DMS79 treated with DMSO at 0.1 percent for 48 hours (cell line): ENCODE measurements at regions not wholly inside any gene's neighbourhood (a gene's known extent, or its start where the extent isn't known, plus 50 kb on each side); places are given as distances from the start of the nearest gene placed in this dataset.
"Not testable (repeated sequence)": the region's sequence is repeated elsewhere in the genome, so short reads cannot be mapped to it uniquely, and the experiment has no call there.

Experiments
- DNase-seq: peaks from one replicate; lab custom pipeline; 2025; lab: John Stamatoyannopoulos, UW

DNA sequence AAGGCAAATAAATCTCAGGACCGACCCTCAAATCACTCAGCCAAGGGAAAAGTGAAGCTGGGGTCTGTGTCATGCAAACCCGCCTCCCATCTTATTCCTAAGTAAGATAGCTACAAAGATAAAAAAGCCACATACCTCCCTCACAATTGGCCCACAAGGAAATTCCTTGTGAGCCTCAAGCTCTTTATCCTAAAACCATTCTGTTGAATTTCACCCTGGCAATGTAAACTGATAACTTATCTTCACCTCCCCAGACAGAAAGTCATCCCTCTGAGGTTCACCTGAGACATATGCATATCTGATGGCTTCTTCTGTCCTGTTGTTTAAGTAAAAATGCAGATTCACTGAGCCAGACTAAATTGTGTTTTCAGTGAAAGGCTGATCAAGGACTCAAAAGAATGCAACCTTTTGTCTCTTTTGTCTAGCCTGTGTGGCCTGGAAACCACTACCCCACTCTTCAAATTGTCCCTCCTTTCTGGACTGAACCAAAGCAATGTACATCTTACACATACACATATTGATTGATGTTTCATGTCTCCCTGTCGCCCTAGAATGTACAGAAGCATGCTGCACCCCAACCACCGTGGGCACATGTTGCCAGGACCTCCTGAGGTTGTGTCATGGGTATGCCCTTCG, 91.3 kb downstream of the MFAP3L start:
- no peak for DNase-seq

DNA sequence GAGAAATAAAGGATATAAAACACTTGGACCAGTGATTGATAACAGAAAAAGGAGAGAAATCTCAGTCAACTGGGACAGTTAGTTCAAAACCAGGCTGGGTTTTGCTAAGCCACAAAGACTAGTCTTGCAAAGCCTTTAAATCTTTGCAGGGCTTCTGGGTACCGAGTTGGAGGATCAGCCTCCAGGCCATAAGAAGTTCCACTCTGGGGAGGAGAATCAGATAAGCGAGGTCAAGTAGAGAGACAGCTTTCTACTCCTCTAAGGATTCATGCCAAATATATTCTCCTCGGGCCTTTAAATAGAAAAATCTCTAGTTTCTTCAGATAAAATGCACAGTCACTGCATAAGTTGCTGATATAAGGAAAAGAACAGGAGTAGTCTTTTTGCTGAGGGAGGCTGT, 92.7 kb downstream of the MFAP3L start:
- DNase-seq = no peak

DNA sequence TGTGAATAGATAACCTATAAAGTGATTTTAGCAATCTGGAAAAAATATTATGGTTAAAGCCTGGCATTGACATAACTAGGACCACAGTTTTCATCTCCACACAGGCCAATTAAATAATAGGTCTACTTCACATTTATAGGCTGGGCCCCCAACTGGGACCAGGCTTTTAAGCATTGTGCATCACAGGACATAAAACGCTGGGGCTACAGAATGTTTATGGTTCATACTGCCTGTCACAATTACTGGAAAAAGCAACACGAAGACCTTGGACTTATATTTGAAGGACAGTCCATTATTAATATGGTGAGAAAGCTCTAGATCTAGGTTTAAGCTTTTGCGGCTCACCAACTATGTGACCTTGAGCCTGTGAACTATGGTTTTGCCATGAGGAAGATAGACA, 94.2 kb downstream of the MFAP3L start:
- no peak for DNase-seq

DNA sequence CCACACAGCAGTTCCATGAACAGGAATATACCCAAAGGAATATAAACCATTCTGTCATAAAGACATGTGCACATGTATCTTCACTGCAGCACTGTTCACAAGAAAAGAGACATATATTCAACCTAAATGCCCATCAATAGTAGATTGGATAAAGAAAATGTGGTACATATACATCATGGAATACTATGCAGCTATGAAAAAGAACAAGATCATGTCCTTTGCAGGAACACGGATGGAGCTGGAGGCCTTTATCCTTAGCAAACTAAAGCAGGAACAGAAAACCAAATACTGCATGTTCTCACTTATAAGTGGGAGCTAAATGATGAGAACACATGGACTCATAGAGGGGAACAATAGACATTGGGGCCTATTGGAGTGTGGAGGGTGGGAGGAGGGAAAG, 95.4 kb downstream of the MFAP3L start:
- DNase-seq = not testable (repeated sequence)

DNA sequence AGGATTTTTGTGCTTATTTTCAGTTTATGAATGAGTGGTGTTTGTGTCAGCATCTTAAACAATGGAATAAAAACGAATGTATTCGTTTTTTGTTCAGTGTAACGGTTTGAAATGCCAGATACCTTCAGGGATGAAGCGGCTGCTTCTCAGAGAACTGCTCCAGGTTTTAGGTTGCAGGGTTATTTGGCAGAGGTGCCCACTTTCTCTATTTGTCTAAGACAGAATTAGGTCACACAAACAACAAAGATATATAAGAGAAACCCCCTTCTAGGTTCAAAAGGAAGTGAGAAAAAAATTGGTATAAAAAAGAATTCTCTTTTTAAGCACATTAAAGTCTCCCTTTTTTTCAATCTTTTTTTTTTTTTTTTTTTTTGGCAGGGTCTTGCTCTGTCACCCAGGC, 98.9 kb downstream of the MFAP3L start:
- no peak for DNase-seq

DNA sequence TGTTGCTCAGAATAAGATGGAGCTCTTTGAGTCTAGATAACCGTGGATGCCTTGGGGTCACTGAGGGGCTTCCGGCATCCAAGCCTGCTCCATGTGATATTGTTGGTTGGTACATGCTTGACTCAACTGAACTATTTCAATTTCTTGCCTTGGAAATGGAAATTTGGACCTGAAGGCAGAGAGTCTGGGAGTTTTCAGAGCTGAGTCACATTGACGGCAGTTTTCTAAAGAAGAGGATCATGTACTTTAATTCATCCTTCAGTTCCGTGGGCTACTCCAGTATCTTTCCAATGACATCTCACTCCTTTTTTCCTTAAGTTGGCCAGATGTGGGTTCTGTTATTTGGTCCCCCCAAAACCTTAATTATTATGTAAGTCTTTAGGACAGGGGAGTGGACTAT, 100.5 kb downstream of the MFAP3L start:
- DNase-seq = no peak

DNA sequence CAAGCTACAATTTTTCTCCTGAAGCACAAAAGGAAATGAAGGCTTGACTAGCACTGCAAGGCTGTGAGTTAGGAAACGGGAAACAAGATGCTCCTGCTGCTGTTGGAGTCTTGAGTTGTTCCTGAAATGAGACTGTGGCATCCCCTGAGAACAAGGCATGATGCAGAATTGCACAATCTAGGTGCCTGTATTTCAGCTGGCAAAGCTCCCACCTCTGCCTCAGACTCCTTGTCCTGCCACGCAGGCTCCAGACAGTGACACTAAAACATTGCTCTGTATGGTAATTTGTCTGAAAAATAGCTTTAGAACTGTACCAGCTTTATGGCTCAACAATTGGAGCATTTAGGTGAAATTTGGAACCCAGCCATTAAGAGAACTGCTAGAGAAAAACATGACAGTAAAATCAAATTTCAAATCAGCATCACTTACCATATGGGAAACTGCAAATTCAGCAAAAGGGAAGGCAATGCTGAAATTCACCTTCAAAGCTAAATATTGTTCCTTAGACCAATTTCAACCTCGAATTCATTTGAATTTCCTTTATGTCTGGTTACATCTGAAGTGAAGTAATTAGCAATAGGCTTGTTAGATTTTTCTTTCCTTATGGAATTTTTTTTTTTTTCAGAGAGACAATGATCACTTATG, 103.4 kb downstream of the MFAP3L start:
- DNase-seq = no peak

DNA sequence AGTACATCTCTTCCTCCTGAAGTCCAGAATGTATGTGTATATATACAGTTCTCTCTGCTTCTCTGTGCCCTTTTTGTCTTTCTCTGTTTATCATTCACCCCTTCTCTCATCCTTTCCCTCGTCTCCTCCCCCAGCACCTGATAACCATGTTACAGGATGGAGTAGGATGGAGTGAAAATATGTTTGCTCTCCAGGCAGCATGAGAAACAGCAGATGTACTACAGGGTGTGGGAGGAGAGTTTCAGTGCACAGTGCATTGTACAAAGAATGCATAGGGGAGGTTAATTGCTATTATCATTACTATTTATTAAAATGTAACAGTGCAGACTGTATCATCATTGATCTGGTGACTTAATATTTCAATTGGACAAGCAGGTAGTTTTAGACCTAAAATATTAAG, 104.5 kb downstream of the MFAP3L start:
- DNase-seq = no peak

DNA sequence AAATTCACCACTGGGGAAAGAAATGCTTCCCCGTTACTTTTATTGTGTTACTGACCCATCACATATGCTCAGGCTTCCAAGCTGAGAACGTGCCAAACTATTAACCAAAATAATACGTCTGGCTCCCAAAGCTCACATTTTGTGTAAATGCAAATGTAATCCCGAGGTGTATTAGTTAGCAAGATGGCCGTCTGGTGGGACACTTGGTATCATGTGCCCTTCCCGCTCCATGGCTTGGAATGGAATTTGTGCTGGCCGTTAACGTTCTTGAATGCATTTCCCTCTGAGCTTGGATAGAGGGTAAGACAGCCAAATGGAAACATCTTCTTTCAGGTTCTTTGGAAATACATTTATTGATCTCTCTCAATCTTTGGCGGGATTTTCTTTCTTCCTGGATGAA, 105.0 kb downstream of the MFAP3L start:
- DNase-seq = no peak

DNA sequence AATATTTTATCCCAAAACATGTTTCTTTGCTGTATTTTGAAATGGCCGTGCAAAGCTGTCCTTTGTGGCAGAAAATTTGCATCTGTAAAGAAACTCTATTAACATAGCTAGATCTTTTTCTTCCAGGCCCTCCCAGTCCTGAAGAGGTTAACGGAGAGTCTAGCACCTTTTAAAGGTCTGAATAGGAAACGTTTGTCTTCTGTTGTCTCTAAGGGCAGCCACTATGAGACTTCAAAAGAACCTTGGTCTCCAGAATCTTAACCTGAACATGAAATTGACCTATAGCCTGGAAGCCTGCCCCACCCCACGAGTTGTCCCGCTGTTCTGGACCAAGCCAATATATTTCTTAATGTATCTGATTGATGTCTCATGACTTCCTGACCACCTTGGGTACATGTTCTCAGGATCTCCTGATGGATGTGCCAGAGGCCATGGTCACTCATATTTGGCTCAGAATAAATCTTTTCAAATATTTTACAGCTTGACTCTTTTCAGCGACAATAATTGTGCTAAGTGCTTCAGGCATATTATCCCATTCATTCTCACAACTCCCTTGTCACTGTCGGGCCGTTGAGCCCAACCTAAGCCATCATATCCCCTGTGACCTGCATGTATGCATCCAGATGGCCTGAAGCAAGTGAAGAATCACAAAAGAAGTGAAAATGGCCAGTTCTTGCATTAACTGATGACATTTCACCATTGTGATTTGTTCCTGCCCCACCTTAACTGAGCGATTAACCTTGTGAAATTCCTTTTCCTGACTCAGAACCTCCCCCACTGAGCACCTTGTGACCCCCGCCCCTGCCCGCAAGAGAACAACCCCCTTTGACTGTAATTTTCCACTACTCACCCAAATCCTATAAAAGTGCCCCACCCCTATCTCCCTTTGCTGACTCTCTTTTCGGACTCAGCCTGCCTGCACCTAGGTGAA, 106.7 kb downstream of the MFAP3L start:
- not testable (repeated sequence) for DNase-seq

DNA sequence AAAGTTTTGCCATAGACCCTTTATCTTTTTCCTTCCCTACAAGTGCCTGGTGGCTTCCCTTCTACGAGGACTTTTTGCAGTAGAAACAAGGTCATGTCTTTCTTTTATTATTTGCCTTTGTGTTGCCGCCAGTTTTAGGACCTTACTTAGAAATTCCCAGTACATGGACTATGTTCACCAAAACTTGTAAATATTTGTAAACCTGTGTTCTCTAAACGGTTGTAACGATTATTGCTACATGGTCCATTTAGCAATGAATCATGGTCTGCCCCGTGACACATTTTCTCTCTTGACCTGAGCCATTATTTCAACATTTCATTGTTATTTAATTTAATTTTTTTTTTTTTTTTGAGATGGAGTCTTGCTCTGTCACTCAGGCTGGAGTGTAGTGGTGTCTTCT, 110.7 kb downstream of the MFAP3L start:
- DNase-seq = no peak

DNA sequence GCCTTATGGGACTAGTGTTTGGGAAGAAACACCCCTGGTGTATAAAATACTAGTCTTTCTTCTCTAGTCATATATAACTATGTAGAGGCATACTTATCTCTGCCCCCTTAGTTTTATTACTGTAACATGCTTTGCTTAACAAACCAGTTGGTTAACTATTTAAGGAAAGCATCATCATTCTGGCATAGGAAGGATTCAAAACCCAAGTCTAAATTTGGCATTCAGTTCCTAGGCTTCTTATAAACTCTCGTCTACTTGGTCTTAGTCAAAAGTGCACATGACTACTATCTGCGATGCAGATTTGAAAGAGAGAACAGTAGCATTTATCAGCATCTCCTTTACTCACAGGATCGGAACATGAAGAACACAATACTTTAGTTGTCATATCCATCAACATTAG, 111.3 kb downstream of the MFAP3L start:
- no peak for DNase-seq

DNA sequence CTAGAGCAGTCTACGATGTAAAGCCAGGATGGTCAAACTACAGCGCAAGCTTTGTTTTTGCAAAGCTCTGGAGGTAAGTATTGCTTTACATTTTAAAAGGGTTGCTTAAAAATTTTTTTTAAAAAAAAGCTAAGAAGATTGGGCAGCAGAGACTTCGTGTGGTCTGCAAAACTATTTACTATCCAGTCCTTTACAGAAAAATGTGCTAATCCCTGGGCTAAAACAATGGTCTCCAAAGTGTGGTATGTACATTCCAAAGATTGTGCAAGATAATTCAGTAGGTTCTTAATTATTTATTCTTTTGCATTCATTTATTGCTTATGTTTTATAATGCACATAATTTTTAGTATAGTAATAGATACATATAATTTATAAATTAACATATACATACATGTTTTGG, 113.2 kb downstream of the MFAP3L start:
- DNase-seq = no peak

DNA sequence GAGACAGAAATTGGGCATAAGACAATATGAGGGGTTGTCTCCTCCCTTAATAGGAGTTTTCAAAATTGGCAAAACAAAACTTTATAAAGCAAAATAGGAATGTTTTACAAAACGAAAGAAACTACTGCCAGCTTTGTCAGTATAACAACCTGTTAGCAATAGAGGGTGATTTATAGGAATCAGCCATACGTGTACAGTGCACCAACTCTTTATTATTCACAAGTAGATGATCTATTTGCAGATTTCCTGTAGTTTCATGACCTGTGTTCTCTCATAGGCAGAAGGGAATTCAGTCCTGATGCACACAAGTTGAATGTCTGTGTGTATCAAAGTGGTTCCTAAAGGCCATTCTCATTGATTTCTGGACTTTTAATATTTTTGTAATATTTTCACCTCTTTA, 116.3 kb downstream of the MFAP3L start:
- DNase-seq = no peak

DNA sequence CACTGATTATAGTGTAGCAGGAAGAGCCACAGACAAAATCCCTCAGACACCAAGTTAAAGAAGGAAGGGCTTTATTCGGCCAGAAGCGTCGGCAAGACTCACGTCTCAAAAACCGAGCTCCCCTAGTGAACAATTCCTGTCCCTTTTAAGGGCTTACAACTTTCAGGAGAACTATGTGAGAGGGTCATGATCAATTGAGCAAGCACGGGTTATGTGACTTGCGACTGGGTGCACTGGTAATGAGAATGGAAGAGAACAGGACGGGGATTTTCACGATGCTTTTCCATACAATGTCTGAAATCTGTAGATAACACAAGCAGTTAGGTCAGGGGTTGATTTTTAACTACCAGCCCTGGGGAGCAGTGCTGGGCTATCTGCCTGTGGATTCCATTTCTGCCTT, 116.7 kb downstream of the MFAP3L start:
- no peak for DNase-seq

DNA sequence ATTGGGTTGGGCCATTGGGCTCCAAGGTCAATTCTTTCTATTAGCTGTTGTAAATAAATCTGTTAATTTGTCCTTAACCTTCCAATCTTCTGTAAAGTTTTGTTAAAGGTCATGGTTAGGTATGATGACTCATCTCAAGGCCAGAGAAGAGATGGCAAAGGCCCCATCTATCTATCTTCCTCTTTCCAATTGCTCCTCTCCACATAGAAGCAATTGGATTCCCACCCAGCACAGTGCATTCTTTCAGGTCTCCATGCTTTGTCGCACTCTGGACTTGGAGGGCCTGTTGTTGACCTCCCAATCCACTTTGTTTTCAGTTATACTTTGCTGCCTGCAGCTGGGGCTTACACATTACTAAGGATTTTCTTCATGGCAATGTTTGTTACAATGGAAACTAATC, 118.5 kb downstream of the MFAP3L start:
- DNase-seq = no peak

DNA sequence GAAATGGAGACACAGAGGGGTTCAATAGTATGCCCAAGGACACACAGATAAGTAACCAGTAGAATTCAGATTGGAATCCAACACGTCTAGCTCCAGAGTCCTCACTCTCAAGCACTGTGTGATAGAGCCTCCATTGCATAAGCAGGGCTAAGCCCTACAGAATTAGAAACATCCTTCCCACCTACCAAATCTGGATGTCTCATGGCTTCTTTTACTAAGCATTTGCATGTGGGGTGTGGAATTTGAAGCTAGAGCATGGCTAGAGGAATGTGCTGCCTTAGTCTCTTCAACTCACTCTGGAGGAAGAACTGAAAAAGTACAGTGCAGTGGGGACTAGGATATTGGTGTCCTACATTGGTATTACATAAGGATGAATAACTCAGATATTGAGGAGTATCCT, 119.4 kb downstream of the MFAP3L start:
- no peak for DNase-seq

DNA sequence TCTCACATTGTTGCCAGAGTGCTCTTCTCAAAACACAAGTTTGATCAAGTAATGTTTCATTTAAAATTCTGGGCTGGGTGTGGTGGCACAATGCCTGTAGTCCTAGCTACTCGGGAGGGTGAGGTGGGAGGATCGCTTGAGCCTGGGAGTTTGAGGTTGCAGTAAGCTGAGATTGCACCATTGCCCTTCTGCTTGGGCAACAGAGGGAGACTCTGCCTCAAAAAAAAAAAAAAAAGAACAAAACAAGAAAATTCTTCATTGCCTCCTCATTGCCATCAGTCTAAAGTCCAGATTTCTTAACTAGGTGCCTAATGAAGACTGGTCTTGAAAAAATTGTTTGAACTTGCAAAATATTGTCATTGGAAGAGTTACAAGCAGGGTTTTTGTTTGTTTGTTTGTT, 120.1 kb downstream of the MFAP3L start:
- no peak for DNase-seq

DNA sequence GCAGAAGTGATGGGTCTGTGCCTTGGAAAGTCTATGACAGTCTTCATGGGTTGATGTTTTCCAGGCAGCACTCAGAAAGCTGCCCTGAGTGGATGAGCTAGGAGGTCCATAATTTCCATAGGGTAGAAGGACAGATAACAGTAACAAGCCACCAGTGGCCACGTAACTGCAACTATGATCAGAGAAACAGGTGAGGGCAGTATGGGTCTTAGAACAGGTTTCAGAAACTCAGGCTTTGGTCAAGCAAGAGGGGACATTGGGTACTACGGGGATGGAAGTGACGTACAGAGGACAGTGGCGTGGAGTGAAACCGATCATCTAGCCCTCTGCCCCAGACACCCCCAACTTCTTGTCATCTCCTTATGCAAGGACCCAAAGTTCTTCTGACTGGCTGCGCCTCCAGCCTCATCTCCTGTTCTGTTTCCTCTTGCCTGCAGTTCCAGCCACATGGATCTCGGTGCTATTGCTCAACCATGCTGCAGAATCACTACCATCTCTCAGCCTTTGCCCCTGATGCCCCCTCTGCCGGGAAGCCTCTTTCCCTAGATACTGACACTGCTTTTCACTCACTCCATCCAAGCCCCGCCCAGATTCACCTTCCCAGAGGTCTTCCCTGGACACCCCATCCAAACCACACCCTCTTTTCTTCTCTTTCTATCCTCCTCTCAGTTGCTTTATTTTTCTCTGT, 123.4 kb downstream of the MFAP3L start:
- no peak for DNase-seq

DNA sequence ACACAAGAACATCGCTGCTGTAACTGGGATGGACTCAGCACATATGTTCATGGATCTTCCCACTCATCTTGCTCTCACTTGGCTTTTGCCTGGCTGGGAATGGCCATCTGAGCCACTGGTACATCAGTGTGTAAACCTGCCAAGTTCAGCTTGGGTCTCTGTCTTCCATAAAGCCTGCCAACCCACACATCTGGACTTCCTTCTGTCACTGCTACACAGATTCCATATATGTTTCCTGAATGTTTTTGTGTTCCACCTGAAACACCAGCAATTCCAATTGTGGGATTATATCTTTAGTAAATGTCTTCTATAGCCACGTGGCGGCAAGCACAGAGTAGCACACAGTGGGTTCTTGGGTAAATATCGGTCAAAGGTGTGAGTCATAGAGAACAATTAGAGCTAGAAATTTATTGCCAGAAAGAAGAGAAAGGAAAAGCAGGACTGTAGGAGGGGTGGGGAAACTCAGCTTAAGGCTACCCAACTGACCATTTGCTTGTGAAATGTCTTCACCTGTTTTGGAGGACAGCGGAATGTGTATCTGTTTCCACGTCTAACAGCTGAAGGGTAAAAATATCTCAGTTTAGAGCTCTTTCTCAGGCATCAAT, 125.9 kb downstream of the MFAP3L start:
- DNase-seq = no peak

DNA sequence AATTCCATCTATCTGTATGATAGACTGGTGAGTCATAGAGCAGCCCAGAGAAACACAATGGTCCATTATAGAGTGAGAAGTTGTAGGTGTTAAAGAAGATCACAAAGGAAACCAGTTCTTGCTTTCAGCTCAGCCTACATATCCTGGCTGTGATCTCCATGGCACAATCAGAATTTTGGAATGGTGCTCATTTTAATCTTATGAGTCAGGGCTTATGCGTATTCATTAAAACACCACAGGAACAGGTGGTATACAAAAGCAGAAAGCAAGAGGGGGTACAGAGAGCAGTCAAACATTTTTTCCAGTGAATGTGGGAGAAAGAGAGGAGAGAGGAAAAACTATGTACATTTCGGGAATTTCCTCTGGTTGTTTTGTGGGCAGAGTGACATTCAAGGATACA, 126.9 kb downstream of the MFAP3L start:
- DNase-seq = no peak

DNA sequence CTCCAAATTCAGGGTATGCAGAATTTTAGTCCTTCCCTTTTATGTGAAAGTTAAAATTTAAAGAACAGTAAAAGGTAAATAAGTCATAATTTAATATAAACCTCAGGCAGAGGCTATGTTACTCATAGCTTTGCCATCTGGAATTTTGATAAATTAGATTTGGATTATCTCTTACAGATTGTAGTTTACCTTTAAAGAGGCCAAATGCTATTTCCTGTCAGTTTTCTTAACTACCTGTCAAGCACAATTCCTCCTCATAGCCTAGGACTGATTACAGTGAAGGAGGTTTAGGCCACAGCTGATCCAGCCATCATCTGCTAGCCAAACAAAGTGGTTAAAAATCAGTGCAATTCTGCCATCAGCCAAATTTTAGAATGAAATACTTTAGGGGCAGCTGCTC, 128.1 kb downstream of the MFAP3L start:
- DNase-seq = no peak
